A673 (cell line): ENCODE measurements at regions not wholly inside any gene's neighbourhood (a gene's known extent, or its start where the extent isn't known, plus 50 kb on each side); places are given as distances from the start of the nearest gene placed in this dataset.

ENCODE experiments used
- CTCF ChIP-seq: fragments of 300-800, 200-600 bp; sonication (generic); conservative IDR thresholded peaks from 2 replicates; pipeline ENCODE4 v1.5.1; 2017; ENCODE audit warnings: low read depth, mild to moderate bottlenecking, antibody characterized with exemption, low read length, moderate library complexity, mixed read lengths
- EZH2 ChIP-seq: fragments of 200-600 bp; sonication (generic); IDR thresholded peaks from 2 replicates; pipeline ENCODE4 v1.6.1; 2017; ENCODE audit warnings: borderline replicate concordance, low read depth, mild to moderate bottlenecking, mixed read lengths, antibody characterized with exemption, low read length; ENCODE audit not compliant: poor library complexity, severe bottlenecking

DNA sequence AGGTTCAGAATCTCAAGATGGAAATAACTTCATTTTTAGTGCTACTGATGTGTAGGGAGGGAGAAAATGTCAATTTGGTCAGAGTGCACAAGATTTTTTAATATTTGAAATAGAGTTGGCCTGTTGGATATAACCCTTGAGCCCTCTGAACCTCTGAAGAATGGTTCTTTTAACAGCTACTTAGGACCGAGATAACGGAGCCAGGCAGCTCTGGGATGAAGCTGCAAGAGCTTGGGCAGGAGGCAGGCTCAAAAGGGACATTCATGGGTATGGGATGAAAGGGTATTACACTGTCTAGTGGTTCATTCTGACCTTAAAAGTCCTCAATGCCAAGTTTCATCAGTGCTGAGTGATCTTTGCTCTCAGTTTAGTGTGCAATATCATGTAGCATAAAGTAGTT lies 111.4 kb upstream of the CPHXL start:
- TF ChIP-seq CTCF: no peak
- TF ChIP-seq EZH2: no peak
